Loucy (cell line): ENCODE measurements at regions not wholly inside any gene's neighbourhood (a gene's known extent, or its start where the extent isn't known, plus 50 kb on each side); places are given as distances from the start of the nearest gene placed in this dataset.

ENCODE experiments used
- CTCF ChIP-seq: fragments of 200-600 bp; sonication (generic); conservative IDR thresholded peaks from 2 replicates; pipeline ENCODE4 v1.5.1; 2014; ENCODE audit warnings: mild to moderate bottlenecking, antibody characterized with exemption, low read length
- EZH2phosphoT487 ChIP-seq: fragments of 200-600 bp; IDR thresholded peaks from 2 replicates; pipeline ENCODE4 v1.6.1; 2018; ENCODE audit warnings: antibody characterized with exemption, mild to moderate bottlenecking, moderate library complexity, borderline replicate concordance

GRCh38 chr4:186891859-186892486 lies 168.3 kb upstream of the FAT1 start:
- TF ChIP-seq CTCF (no peak), EZH2phosphoT487 (no peak)
